ENCODE measurements at regions not wholly inside any gene's neighbourhood (a gene's known extent, or its start where the extent isn't known, plus 50 kb on each side); places are given as distances from the start of the nearest gene placed in this dataset.

DNA sequence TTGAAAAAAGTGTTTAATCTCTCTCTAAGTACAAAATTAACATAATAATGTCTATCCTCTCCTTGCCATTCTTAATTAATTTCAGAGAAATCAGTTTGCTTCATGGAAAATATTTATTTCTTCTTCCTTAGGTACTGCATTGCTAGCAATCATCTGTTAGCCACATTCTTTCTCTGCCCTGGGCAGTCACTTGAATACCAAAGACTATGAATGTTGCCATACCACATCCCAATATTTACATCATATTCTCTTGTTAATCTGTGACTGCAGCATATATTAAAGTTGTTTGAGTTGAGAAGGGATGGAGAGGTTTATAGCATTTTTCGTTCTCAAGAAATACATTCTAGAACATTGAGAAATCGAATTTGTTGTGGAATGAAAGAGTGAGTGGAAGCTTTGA lies 672.8 kb downstream of the PCDH7 start (continued):
- TF ChIP-seq, protein P1, sequence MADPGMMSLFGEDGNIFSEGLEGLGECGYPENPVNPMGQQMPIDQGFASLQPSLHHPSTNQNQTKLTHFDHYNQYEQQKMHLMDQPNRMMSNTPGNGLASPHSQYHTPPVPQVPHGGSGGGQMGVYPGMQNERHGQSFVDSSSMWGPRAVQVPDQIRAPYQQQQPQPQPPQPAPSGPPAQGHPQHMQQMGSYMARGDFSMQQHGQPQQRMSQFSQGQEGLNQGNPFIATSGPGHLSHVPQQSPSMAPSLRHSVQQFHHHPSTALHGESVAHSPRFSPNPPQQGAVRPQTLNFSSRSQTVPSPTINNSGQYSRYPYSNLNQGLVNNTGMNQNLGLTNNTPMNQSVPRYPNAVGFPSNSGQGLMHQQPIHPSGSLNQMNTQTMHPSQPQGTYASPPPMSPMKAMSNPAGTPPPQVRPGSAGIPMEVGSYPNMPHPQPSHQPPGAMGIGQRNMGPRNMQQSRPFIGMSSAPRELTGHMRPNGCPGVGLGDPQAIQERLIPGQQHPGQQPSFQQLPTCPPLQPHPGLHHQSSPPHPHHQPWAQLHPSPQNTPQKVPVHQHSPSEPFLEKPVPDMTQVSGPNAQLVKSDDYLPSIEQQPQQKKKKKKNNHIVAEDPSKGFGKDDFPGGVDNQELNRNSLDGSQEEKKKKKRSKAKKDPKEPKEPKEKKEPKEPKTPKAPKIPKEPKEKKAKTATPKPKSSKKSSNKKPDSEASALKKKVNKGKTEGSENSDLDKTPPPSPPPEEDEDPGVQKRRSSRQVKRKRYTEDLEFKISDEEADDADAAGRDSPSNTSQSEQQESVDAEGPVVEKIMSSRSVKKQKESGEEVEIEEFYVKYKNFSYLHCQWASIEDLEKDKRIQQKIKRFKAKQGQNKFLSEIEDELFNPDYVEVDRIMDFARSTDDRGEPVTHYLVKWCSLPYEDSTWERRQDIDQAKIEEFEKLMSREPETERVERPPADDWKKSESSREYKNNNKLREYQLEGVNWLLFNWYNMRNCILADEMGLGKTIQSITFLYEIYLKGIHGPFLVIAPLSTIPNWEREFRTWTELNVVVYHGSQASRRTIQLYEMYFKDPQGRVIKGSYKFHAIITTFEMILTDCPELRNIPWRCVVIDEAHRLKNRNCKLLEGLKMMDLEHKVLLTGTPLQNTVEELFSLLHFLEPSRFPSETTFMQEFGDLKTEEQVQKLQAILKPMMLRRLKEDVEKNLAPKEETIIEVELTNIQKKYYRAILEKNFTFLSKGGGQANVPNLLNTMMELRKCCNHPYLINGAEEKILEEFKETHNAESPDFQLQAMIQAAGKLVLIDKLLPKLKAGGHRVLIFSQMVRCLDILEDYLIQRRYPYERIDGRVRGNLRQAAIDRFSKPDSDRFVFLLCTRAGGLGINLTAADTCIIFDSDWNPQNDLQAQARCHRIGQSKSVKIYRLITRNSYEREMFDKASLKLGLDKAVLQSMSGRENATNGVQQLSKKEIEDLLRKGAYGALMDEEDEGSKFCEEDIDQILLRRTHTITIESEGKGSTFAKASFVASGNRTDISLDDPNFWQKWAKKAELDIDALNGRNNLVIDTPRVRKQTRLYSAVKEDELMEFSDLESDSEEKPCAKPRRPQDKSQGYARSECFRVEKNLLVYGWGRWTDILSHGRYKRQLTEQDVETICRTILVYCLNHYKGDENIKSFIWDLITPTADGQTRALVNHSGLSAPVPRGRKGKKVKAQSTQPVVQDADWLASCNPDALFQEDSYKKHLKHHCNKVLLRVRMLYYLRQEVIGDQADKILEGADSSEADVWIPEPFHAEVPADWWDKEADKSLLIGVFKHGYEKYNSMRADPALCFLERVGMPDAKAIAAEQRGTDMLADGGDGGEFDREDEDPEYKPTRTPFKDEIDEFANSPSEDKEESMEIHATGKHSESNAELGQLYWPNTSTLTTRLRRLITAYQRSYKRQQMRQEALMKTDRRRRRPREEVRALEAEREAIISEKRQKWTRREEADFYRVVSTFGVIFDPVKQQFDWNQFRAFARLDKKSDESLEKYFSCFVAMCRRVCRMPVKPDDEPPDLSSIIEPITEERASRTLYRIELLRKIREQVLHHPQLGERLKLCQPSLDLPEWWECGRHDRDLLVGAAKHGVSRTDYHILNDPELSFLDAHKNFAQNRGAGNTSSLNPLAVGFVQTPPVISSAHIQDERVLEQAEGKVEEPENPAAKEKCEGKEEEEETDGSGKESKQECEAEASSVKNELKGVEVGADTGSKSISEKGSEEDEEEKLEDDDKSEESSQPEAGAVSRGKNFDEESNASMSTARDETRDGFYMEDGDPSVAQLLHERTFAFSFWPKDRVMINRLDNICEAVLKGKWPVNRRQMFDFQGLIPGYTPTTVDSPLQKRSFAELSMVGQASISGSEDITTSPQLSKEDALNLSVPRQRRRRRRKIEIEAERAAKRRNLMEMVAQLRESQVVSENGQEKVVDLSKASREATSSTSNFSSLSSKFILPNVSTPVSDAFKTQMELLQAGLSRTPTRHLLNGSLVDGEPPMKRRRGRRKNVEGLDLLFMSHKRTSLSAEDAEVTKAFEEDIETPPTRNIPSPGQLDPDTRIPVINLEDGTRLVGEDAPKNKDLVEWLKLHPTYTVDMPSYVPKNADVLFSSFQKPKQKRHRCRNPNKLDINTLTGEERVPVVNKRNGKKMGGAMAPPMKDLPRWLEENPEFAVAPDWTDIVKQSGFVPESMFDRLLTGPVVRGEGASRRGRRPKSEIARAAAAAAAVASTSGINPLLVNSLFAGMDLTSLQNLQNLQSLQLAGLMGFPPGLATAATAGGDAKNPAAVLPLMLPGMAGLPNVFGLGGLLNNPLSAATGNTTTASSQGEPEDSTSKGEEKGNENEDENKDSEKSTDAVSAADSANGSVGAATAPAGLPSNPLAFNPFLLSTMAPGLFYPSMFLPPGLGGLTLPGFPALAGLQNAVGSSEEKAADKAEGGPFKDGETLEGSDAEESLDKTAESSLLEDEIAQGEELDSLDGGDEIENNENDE (IDR thresholded peaks at IDR 0.05; ENCODE audit: insufficient replicate concordance, low read length) = no peak
- TF ChIP-seq CHD2 (IDR thresholded peaks at IDR 0.05; ENCODE audit: low read length) (no peak), EP300 (IDR thresholded peaks at IDR 0.05; ENCODE audit: borderline replicate concordance in 1 of 2, low read depth in 2 of 2, low read length in 2 of 2) (no peak), SUZ12 (IDR thresholded peaks at IDR 0.05; ENCODE audit: low read length) (no peak)
